ENCODE measurements at regions not wholly inside any gene's neighbourhood (a gene's known extent, or its start where the extent isn't known, plus 50 kb on each side); places are given as distances from the start of the nearest gene placed in this dataset.
A peak's percentile ranks its signal among the peaks of the same experiment; 100 is the strongest.
"Not testable (repeated sequence)": the region's sequence is repeated elsewhere in the genome, so short reads cannot be mapped to it uniquely, and the experiment has no call there.

GRCh38 chr14:86987966-86988365 lies 1005.0 kb downstream of the GALC start:
- DNase-seq (ENCODE audit: low spot score) = no peak

- peak; percentile 17 for DNase-seq (ENCODE audit: low spot score)
Observed at GRCh38 chr14:86973177-86973576, 1019.8 kb downstream of the GALC start.

GRCh38 chr14:86971292-86971691 lies 1021.7 kb downstream of the GALC start:
- DNase-seq (ENCODE audit: low spot score) = no peak

- DNase-seq (ENCODE audit: low spot score) = no peak
Observed at GRCh38 chr14:86961106-86961716, 1031.8 kb downstream of the GALC start.

GRCh38 chr14:86955771-86956354 lies 1037.1 kb downstream of the GALC start:
- no peak for DNase-seq (ENCODE audit: low spot score)

GRCh38 chr14:86954623-86955022 lies 1038.4 kb downstream of the GALC start:
- no peak for DNase-seq (ENCODE audit: low spot score)

- DNase-seq (ENCODE audit: low spot score) = no peak
Observed at GRCh38 chr14:86946446-86946845, 1046.5 kb downstream of the GALC start.

GRCh38 chr14:86944434-86944833 lies 1048.5 kb downstream of the GALC start:
- no peak for DNase-seq (ENCODE audit: low spot score)

GRCh38 chr14:86943391-86944365 lies 1049.3 kb downstream of the GALC start:
- no peak for DNase-seq (ENCODE audit: low spot score)

GRCh38 chr14:86942936-86943335 lies 1050.0 kb downstream of the GALC start:
- no peak for DNase-seq (ENCODE audit: low spot score)

GRCh38 chr14:86940106-86940505 lies 1052.9 kb downstream of the GALC start:
- no peak for DNase-seq (ENCODE audit: low spot score)

- DNase-seq (ENCODE audit: low spot score) = no peak
Observed at GRCh38 chr14:86938320-86938719, 1054.7 kb downstream of the GALC start.

GRCh38 chr14:86936556-86936955 lies 1056.4 kb downstream of the GALC start:
- DNase-seq (ENCODE audit: low spot score) = no peak

GRCh38 chr14:86935241-86935885 lies 1057.6 kb downstream of the GALC start:
- no peak for DNase-seq (ENCODE audit: low spot score)

GRCh38 chr14:86933958-86934595 lies 1058.9 kb downstream of the GALC start:
- no peak for DNase-seq (ENCODE audit: low spot score)

GRCh38 chr14:86933460-86933859 lies 1059.5 kb downstream of the GALC start:
- no peak for DNase-seq (ENCODE audit: low spot score)

- DNase-seq (ENCODE audit: low spot score) = no peak
Observed at GRCh38 chr14:86915406-86915805, 1077.6 kb downstream of the GALC start.

- no peak for DNase-seq (ENCODE audit: low spot score)
Observed at GRCh38 chr14:86912709-86913108, 1080.3 kb downstream of the GALC start.

GRCh38 chr14:86911486-86911885 lies 1081.5 kb downstream of the GALC start:
- DNase-seq (ENCODE audit: low spot score) = no peak

GRCh38 chr14:86905386-86905926 lies 1087.5 kb downstream of the GALC start:
- not testable (repeated sequence) for DNase-seq (ENCODE audit: low spot score)

- DNase-seq (ENCODE audit: low spot score) = no peak
Observed at GRCh38 chr14:86902176-86902950, 1090.6 kb downstream of the GALC start.

Data from Ammon's horn (tissue), 1 donor.